Skeletal muscle tissue (tissue), 3 donors: ENCODE measurements at regions not wholly inside any gene's neighbourhood (a gene's known extent, or its start where the extent isn't known, plus 50 kb on each side); places are given as distances from the start of the nearest gene placed in this dataset.

Source experiments
- H3K27ac ChIP-seq: one replicate; pipeline ENCODE4 v1.7.0; 2013; ENCODE audit warnings: mild to moderate bottlenecking, low read depth, low read length, inconsistent platforms
- H3K27me3 ChIP-seq, 3 donors: one replicate each; pipeline ENCODE4 v1.7.0; 2013; ENCODE audit warnings: low read length in 3 of 3; ENCODE audit not compliant: control insufficient read depth in 3 of 3, insufficient read depth in 3 of 3
- H3K36me3 ChIP-seq, 3 donors: one replicate each; pipeline ENCODE4 v1.7.0; 2013; ENCODE audit warnings: low read length in 3 of 3; ENCODE audit not compliant: control insufficient read depth in 3 of 3, insufficient read depth in 3 of 3
- H3K4me1 ChIP-seq, 3 donors: one replicate each; pipeline ENCODE4 v1.7.0; 2013; ENCODE audit warnings: low read length in 3 of 3, mild to moderate bottlenecking in 3 of 3; ENCODE audit not compliant: control insufficient read depth in 3 of 3, insufficient read depth in 3 of 3
- H3K4me3 ChIP-seq, 3 donors: one replicate each; pipeline ENCODE4 v1.7.0; 2013; ENCODE audit warnings: low read length in 3 of 3
- H3K9ac ChIP-seq, 3 donors: one replicate each; pipeline ENCODE4 v1.7.0; 2013; ENCODE audit warnings: low read length in 3 of 3, mild to moderate bottlenecking in 3 of 3, moderate library complexity in 2 of 3, low read depth in 1 of 3
- H3K9me3 ChIP-seq, 3 donors: one replicate each; pipeline ENCODE4 v1.7.0; 2013; ENCODE audit warnings: low read length in 3 of 3; ENCODE audit not compliant: control insufficient read depth in 3 of 3
- donor health status: Osteomylitis.

DNA sequence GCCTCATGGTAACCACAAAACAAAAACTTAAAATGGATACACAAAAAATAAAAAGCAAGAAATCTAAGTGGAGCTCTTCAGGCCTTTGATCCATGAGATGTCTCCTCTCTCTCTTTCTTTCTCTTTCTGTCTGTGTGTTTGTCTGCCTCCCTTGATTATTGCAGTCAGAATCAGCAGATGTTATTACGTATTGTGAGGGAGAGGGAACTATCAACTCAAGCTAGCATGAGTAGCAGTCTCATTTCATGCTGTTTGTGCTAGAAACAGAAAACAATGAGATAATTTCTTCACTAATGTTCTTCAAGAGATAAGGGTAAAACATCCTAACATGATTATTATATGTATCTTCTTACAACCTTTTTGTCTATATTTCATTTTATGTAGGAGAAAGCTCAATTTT, 103.7 kb upstream of the PDC start:
- Histone ChIP-seq H3K9ac (no peak overlapping the region), H3K27me3 (no peaks in the 10 kb centered on the region), H3K4me3 (no peak overlapping the region), H3K4me1 (no peaks in the 10 kb centered on the region), H3K9me3 (no peaks in the 10 kb centered on the region), H3K27ac (no peak overlapping the region), H3K36me3 (no peaks in the 10 kb centered on the region)

- Histone ChIP-seq H3K27ac (no peak overlapping the region), H3K9me3 (no peaks in the 10 kb centered on the region), H3K27me3 (no peaks in the 10 kb centered on the region), H3K4me3 (no peak overlapping the region), H3K9ac (no peak overlapping the region), H3K36me3 (no peaks in the 10 kb centered on the region), H3K4me1 (no peaks in the 10 kb centered on the region)
Observed at GRCh38 chr1:186559601-186560116, 98.7 kb upstream of the PDC start.

DNA sequence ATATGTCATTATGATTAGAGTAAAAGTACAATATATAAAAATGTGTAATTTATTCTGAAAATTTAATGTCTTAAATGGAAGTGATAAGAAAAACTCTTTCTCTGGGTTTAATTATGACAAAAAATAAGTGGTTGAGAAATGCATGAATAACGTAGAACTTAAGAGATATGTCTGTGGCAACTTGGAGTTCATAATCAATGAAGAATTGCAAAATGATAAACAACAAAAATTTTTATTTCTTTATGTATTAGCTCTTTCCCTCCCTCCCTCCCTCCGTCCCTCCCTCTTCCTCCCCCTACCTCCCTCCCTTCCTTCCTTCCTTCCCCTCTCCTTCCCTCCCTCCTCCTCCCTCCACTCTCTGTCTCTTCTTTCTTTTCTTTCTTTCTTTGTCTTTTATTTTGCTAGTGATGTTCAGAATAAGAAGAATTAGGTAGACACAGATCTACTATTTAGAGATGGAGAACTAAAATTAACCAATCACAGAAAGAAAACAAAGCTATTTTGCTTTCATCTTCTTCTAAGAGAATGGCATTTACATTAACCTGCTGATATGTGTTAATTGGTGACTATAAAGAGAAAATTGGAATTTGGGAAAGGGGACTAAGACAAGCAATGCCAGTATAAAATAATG, 96.3 kb upstream of the PDC start:
- Histone ChIP-seq H3K4me1 (no peaks in the 10 kb centered on the region), H3K9ac (no peak overlapping the region), H3K4me3 (no peak overlapping the region), H3K36me3 (no peaks in the 10 kb centered on the region), H3K9me3 (no peaks in the 10 kb centered on the region), H3K27ac (no peak overlapping the region), H3K27me3 (no peaks in the 10 kb centered on the region)

GRCh38 chr1:186550832-186551231, 89.9 kb upstream of the PDC start:
- H3K4me1 ChIP-seq, result no peaks in the 10 kb centered on the region
- no peaks in the 10 kb centered on the region for H3K36me3 ChIP-seq
- no peaks in the 10 kb centered on the region for H3K27me3 ChIP-seq
- H3K4me3 ChIP-seq, result no peak overlapping the region
- H3K9me3 ChIP-seq, result no peaks in the 10 kb centered on the region
- H3K27ac ChIP-seq, result no peak overlapping the region
- no peak overlapping the region for H3K9ac ChIP-seq

DNA sequence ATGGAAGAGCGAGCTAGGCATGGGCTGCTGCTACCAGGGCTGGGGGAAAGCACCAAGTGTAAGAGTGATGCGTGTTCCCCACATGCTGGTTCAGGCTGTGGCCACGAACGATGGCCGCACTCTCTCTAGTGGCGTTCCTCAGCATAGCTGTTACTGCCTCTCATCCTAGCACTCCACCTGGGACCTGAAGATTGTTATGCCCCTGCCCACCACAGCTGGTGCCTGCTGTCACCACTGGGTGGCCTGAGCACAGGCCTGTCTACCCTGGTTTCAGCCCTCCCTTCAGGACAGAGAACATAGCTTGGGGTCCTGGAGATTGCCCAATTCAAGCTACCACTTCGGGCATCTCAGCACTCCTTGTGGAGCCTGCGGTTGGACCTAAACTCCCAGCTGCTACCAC, 80.1 kb upstream of the PDC start:
- Histone ChIP-seq H3K27ac (no peak overlapping the region), H3K4me3 (no peak overlapping the region), H3K4me1 (no peaks in the 10 kb centered on the region), H3K36me3 (peaks cover 0 to 3% (median 0%) of the 10 kb centered on the region in 3 donors), H3K9me3 (peaks cover 2 to 8% (median 5%) of the 10 kb centered on the region in 3 donors), H3K9ac (no peak overlapping the region), H3K27me3 (no peaks in the 10 kb centered on the region)

DNA sequence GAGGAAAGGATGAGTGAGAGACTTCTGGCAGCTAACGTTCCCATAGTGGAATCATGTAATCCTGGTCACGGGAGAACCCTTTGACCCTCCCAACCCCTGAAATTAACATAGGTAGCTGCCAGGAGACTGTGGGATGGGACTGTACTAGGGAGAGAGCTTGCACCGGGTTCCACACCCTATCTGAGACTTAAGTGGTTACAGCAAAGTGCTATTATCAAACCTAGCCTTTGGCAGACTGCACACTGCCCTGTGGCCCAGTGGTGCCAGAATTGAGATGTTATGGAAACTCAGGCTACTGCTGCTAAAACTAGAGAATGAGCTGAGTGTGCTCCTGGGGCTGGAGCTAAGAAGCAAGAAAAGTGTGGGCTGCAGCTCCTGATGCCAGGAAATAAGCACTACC, 79.6 kb upstream of the PDC start:
- Histone ChIP-seq H3K9ac (no peak overlapping the region), H3K9me3 (peaks cover 2 to 8% (median 5%) of the 10 kb centered on the region in 3 donors), H3K4me3 (no peak overlapping the region), H3K36me3 (peaks cover 0 to 3% (median 0%) of the 10 kb centered on the region in 3 donors), H3K27ac (no peak overlapping the region), H3K27me3 (no peaks in the 10 kb centered on the region), H3K4me1 (no peaks in the 10 kb centered on the region)

GRCh38 chr1:186536273-186536890, 75.5 kb upstream of the PDC start:
- Histone ChIP-seq H3K4me1 (no peaks in the 10 kb centered on the region), H3K9me3 (peaks cover 0 to 6% (median 0%) of the 10 kb centered on the region in 3 donors), H3K9ac (no peak overlapping the region), H3K27me3 (no peaks in the 10 kb centered on the region), H3K36me3 (peaks cover 0 to 3% (median 0%) of the 10 kb centered on the region in 3 donors), H3K27ac (no peak overlapping the region), H3K4me3 (no peak overlapping the region)

- H3K27me3 ChIP-seq, result no peaks in the 10 kb centered on the region
- H3K9ac ChIP-seq, result no peak overlapping the region
- peaks cover 0 to 3% (median 0%) of the 10 kb centered on the region in 3 donors for H3K9me3 ChIP-seq
- no peak overlapping the region for H3K27ac ChIP-seq
- H3K36me3 ChIP-seq, result no peaks in the 10 kb centered on the region
- no peak overlapping the region for H3K4me3 ChIP-seq
- H3K4me1 ChIP-seq, result no peaks in the 10 kb centered on the region
Observed at GRCh38 chr1:186535388-186536133, 74.6 kb upstream of the PDC start.

DNA sequence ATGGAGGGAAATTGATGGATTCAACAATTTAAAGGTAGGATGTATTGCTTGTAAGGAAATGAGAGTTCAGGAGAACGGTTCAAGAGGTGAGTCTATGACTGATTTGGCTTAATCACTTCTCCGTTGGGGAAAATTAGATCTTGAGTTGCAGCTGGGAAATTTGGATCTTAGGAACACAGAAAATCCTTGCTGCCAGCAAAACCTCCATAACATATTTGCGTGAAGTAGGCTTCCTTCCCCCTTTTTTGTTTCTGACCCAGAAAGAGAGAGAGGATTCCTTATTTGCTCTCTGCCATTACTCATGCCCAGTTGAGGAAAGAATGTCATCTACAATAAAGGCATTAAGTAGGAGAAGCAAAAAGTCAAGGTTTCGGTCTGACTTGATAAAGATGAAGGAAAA, 73.5 kb upstream of the PDC start:
- Histone ChIP-seq H3K4me3 (no peak overlapping the region), H3K4me1 (no peaks in the 10 kb centered on the region), H3K36me3 (no peaks in the 10 kb centered on the region), H3K9me3 (no peaks in the 10 kb centered on the region), H3K27ac (no peak overlapping the region), H3K27me3 (no peaks in the 10 kb centered on the region), H3K9ac (no peak overlapping the region)

- no peak overlapping the region for H3K9ac ChIP-seq
- no peaks in the 10 kb centered on the region for H3K9me3 ChIP-seq
- no peaks in the 10 kb centered on the region for H3K36me3 ChIP-seq
- H3K4me1 ChIP-seq, result no peaks in the 10 kb centered on the region
- no peaks in the 10 kb centered on the region for H3K27me3 ChIP-seq
- H3K27ac ChIP-seq, result no peak overlapping the region
- no peak overlapping the region for H3K4me3 ChIP-seq
Observed at GRCh38 chr1:186532466-186532865, 71.6 kb upstream of the PDC start.
